ENCODE measurements at regions not wholly inside any gene's neighbourhood (a gene's known extent, or its start where the extent isn't known, plus 50 kb on each side); places are given as distances from the start of the nearest gene placed in this dataset.
"Not testable (repeated sequence)": the region's sequence is repeated elsewhere in the genome, so short reads cannot be mapped to it uniquely, and the experiment has no call there.

DNA sequence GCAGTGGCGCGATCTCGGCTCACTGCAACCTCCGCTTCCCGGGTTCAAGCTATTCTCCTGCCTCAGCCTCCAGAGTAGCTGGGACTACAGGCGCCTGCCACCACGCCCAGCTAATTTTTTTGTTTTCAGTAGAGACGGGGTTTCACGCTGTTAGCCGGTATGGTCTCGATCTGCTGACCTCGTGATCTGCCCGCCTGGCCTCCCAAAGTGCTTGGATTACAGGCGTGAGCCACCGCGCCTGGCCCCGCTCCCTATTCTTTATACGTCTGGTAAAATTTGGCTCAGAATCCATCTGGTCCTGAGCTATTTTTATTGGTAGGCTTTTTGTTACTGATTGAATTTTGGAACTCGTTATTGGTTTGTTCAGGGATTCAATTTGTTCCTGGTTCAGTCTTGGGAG lies 336.7 kb downstream of the AEBP2 start:
- H3K9me3 Mint-ChIP-seq; H3K27me3 Mint-ChIP-seq (ENCODE audit: insufficient read depth); H3K4me1 Mint-ChIP-seq (ENCODE audit: low read depth); H3K36me3 Mint-ChIP-seq (ENCODE audit: low read depth); H3K4me3 Mint-ChIP-seq; DNase-seq (ENCODE audit: low spot score); intact Hi-C loops (cut with micrococcal nuclease); H3K27ac Mint-ChIP-seq: not testable (repeated sequence)

- Mint-ChIP-seq H3K36me3 (ENCODE audit: low read depth) (no peaks in the 10 kb centered on the region), H3K4me3 (no peak overlapping the region)
Measured at GRCh38 chr12:19778172-19778571, 338.9 kb downstream of the AEBP2 start.

DNA sequence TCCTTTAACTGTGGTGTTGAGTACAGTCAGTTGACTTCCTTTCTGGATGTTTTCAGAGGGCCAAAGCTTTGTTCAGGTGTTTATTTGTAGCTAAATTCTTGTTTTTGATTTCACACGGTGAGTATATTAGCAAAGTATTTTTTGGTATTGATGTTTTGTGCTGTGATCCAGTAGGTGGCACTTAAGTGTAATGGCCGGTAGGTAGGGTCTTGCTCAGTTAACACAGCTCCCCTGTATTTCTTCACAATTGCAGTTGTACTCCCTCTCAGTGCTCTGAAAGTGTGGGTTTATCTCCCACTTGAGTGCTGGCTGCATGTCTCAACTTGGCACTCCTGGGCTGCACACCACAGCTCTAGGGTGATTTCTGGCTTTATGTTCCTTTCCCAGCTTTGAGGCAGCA lies 339.5 kb downstream of the AEBP2 start:
- H3K27me3 Mint-ChIP-seq (ENCODE audit: insufficient read depth) = no peaks in the 10 kb centered on the region
- no peak overlapping the region for H3K27ac Mint-ChIP-seq
- no peaks in the 10 kb centered on the region for H3K4me1 Mint-ChIP-seq (ENCODE audit: low read depth)
- H3K9me3 Mint-ChIP-seq = no peaks in the 10 kb centered on the region
- intact Hi-C loops (cut with micrococcal nuclease) = no loop called here
- no peaks in the 10 kb centered on the region for H3K36me3 Mint-ChIP-seq (ENCODE audit: low read depth)
- no peak overlapping the region for H3K4me3 Mint-ChIP-seq
- no peak for DNase-seq (ENCODE audit: low spot score)

More at GRCh38 chr12:19778172-19778571, 338.9 kb downstream of the AEBP2 start:
- no peaks in the 10 kb centered on the region for H3K4me1 Mint-ChIP-seq (ENCODE audit: low read depth)
- no peak overlapping the region for H3K27ac Mint-ChIP-seq
- intact Hi-C loops (cut with micrococcal nuclease) = no loop called here
- no peaks in the 10 kb centered on the region for H3K27me3 Mint-ChIP-seq (ENCODE audit: insufficient read depth)
- H3K9me3 Mint-ChIP-seq = no peaks in the 10 kb centered on the region
- DNase-seq (ENCODE audit: low spot score) = no peak

DNA sequence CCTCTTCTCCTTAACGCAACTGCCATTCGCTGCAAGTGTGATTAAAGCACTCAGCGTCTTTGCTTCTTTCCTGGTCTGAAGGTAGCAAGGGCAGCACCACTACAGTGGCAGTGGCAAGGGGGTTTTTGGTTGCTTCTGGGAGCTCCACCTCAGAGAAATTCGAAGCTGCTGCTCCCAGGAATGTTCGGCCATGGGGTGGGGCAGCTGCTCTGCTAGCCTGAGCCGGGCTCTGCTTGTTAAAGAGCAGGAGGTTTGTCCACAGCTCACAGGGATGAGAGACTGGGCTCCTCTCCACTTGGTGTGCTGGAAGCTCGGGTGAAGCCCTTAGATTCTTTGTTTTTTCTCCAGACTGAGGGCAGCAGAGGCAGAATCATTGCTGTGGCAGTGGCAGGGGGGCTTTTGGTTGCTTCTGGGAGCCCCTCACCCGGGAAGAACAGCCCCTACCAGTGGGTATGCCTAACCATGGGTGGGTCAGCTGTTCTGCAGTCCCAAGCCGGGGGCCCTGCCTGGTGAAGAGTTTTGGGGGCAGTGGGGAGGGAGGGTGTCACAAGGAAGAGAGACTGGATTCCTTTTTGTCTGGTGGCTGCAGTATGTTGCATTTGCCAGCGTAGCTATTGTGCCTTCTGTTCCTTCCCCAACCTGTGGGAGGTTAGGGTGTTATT lies 340.2 kb downstream of the AEBP2 start:
- H3K27ac Mint-ChIP-seq = no peak overlapping the region
- intact Hi-C loops (cut with micrococcal nuclease) = no loop called here
- H3K27me3 Mint-ChIP-seq (ENCODE audit: insufficient read depth) = no peaks in the 10 kb centered on the region
- H3K36me3 Mint-ChIP-seq (ENCODE audit: low read depth) = no peaks in the 10 kb centered on the region
- DNase-seq (ENCODE audit: low spot score) = no peak
- H3K9me3 Mint-ChIP-seq = no peaks in the 10 kb centered on the region
- no peaks in the 10 kb centered on the region for H3K4me1 Mint-ChIP-seq (ENCODE audit: low read depth)
- no peak overlapping the region for H3K4me3 Mint-ChIP-seq

DNA sequence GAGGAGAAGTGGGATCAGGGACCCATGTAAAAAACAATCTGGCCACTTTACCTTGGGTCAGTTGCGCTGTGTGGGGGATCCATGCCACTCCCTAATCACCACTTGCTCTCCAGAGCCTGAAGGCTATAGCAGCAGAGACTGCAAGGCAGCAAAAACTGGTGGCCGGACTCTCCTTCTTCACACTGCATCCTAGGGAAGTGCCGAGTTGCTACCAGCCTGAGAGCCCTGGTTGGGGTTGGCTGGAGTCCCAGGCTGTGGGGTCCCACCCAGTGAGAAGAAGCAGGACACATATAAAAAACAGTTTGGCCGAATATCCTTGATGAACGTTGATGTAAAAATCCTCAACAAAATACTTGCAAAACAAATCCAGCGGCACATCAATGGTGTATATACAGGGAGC lies 341.2 kb downstream of the AEBP2 start:
- Mint-ChIP-seq H3K27ac (no peak overlapping the region), H3K27me3 (ENCODE audit: insufficient read depth) (no peaks in the 10 kb centered on the region), H3K4me1 (ENCODE audit: low read depth) (no peaks in the 10 kb centered on the region), H3K36me3 (ENCODE audit: low read depth) (no peaks in the 10 kb centered on the region), H3K9me3 (no peaks in the 10 kb centered on the region), H3K4me3 (no peak overlapping the region)
- DNase-seq (ENCODE audit: low spot score) = no peak
- intact Hi-C loops (cut with micrococcal nuclease) = no loop called here

GRCh38 chr12:19783547-19784444 lies 344.5 kb downstream of the AEBP2 start:
- Mint-ChIP-seq H3K27me3 (ENCODE audit: insufficient read depth) (no peaks in the 10 kb centered on the region), H3K27ac (no peak overlapping the region), H3K4me3 (no peak overlapping the region), H3K36me3 (ENCODE audit: low read depth) (no peaks in the 10 kb centered on the region), H3K9me3 (peaks cover 3% of the 10 kb centered on the region), H3K4me1 (ENCODE audit: low read depth) (no peaks in the 10 kb centered on the region)
- intact Hi-C loops (cut with micrococcal nuclease) = no loop called here
- no peak for DNase-seq (ENCODE audit: low spot score)

- Mint-ChIP-seq H3K27ac (no peak overlapping the region), H3K4me3 (no peak overlapping the region)
Measured at GRCh38 chr12:19792028-19792427, 352.7 kb downstream of the AEBP2 start.

GRCh38 chr12:19794116-19794515 lies 354.8 kb downstream of the AEBP2 start:
- Mint-ChIP-seq H3K27me3 (ENCODE audit: insufficient read depth) (no peaks in the 10 kb centered on the region), H3K4me1 (ENCODE audit: low read depth) (peaks cover 15% of the 10 kb centered on the region), H3K36me3 (ENCODE audit: low read depth) (no peaks in the 10 kb centered on the region), H3K9me3 (no peaks in the 10 kb centered on the region), H3K4me3 (no peak overlapping the region), H3K27ac (no peak overlapping the region)
- intact Hi-C loops (cut with micrococcal nuclease) = no loop called here
- no peak for DNase-seq (ENCODE audit: low spot score)

More at GRCh38 chr12:19792028-19792427, 352.7 kb downstream of the AEBP2 start:
- no peaks in the 10 kb centered on the region for H3K36me3 Mint-ChIP-seq (ENCODE audit: low read depth)
- DNase-seq (ENCODE audit: low spot score) = no peak
- intact Hi-C loops (cut with micrococcal nuclease) = no loop called here
- no peaks in the 10 kb centered on the region for H3K27me3 Mint-ChIP-seq (ENCODE audit: insufficient read depth)
- no peaks in the 10 kb centered on the region for H3K9me3 Mint-ChIP-seq
- H3K4me1 Mint-ChIP-seq (ENCODE audit: low read depth) = peaks cover 15% of the 10 kb centered on the region

DNA sequence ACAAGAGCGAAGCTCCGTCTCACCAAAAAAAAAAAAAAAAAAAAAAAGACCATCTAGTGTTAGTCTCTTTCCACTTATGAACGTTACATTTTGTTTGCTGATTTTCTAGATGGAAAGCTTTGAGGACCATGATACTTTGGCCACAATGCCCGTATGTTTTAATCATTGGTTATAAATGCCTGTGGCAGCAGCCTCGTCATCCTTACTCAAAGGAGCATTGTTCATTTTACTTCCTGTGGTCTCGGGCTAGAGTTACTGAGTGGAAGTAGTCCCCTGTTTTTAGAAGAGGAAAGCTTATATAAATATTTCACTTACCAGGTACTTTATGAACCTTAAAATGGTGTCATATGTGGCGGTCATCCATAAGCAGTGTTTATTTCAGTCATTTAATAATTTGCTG lies 359.9 kb downstream of the AEBP2 start:
- Mint-ChIP-seq H3K4me1 (ENCODE audit: low read depth) (no peaks in the 10 kb centered on the region), H3K27me3 (ENCODE audit: insufficient read depth) (no peaks in the 10 kb centered on the region), H3K9me3 (no peaks in the 10 kb centered on the region)

DNA sequence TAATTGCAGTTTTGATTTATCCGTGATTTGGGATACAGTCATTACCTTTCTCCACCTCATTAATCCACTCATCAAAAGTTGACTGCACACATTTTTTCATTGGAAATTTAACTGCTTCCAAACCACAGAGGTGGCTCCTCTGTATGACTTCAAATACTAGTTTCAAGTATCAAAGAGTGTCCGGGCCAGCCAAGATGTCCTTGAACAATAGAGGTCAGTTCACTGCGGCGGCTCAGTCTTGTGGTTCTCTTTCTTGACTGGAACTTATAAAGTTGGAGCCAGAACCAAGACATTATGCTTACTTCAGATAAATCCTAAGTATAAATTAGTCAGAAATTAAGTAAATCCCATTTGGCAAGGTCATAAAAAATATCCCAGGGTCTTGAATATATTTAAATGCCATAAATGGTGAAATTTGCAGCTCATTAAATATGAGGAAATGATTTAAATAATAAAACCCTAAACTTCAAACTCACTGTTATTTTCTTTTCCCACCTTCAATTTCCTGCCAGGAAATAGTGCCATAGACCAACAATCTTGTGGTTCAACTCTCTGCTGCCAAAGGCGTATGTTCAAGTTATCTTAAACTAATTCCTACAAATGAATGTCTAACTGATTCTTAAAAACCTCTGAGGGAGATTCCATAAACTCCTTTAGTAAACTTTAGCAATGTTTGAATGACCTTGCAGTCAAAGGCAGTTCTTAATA lies 360.8 kb downstream of the AEBP2 start:
- intact Hi-C loops (cut with micrococcal nuclease) = no loop called here

More for the DNA sequence above, 359.9 kb downstream of the AEBP2 start:
- no peak overlapping the region for H3K27ac Mint-ChIP-seq
- DNase-seq (ENCODE audit: low spot score) = no peak
- no peak overlapping the region for H3K4me3 Mint-ChIP-seq
- intact Hi-C loops (cut with micrococcal nuclease) = no loop called here
- no peaks in the 10 kb centered on the region for H3K36me3 Mint-ChIP-seq (ENCODE audit: low read depth)

GRCh38 chr12:19800884-19801283 lies 361.6 kb downstream of the AEBP2 start:
- no peaks in the 10 kb centered on the region for H3K9me3 Mint-ChIP-seq
- intact Hi-C loops (cut with micrococcal nuclease) = loop anchor here (1.0 kb wide), 1 partner anchor 29 kb away; no protein-coding TSS in a partner anchor
- H3K4me3 Mint-ChIP-seq = no peak overlapping the region
- no peak for DNase-seq (ENCODE audit: low spot score)
- H3K27ac Mint-ChIP-seq = peak overlapping the region; percentile 40
- H3K27me3 Mint-ChIP-seq (ENCODE audit: insufficient read depth) = no peaks in the 10 kb centered on the region
- H3K4me1 Mint-ChIP-seq (ENCODE audit: low read depth) = no peaks in the 10 kb centered on the region
- no peaks in the 10 kb centered on the region for H3K36me3 Mint-ChIP-seq (ENCODE audit: low read depth)

More for the DNA sequence above, 360.8 kb downstream of the AEBP2 start:
- H3K27me3 Mint-ChIP-seq (ENCODE audit: insufficient read depth) = no peaks in the 10 kb centered on the region
- H3K9me3 Mint-ChIP-seq = no peaks in the 10 kb centered on the region
- H3K4me3 Mint-ChIP-seq = no peak overlapping the region
- no peaks in the 10 kb centered on the region for H3K36me3 Mint-ChIP-seq (ENCODE audit: low read depth)
- H3K27ac Mint-ChIP-seq = no peak overlapping the region
- H3K4me1 Mint-ChIP-seq (ENCODE audit: low read depth) = no peaks in the 10 kb centered on the region
- DNase-seq (ENCODE audit: low spot score) = no peak

GRCh38 chr12:19801941-19802340 lies 362.6 kb downstream of the AEBP2 start:
- Mint-ChIP-seq H3K4me3 (no peak overlapping the region), H3K4me1 (ENCODE audit: low read depth) (no peaks in the 10 kb centered on the region), H3K36me3 (ENCODE audit: low read depth) (no peaks in the 10 kb centered on the region), H3K27ac (no peak overlapping the region), H3K9me3 (no peaks in the 10 kb centered on the region), H3K27me3 (ENCODE audit: insufficient read depth) (no peaks in the 10 kb centered on the region)
- intact Hi-C loops (cut with micrococcal nuclease) = loop anchor here (1.0 kb wide), 1 partner anchor 28 kb away; no protein-coding TSS in a partner anchor
- DNase-seq (ENCODE audit: low spot score) = no peak

DNA sequence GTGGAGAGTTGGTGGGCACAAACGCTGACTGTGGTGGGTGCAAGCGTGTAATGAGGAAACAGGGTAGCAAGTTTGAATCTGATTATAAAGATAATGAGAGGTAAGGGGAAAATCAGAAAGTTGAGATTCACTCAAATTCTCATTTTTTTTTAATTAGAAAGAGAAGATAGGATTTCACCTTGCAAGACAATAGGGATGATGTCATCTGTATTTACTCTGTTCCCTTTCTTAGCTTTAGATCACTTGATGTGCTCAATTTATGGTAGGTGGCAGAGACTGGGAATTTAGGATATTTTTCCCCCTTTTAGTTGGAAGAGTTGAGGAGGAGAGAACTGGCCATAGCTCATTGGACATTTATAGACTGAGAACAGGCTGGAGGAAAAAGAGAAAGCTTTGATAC lies 363.6 kb downstream of the AEBP2 start:
- Mint-ChIP-seq H3K4me1 (ENCODE audit: low read depth) (no peaks in the 10 kb centered on the region), H3K4me3 (no peak overlapping the region), H3K9me3 (no peaks in the 10 kb centered on the region), H3K27ac (no peak overlapping the region), H3K27me3 (ENCODE audit: insufficient read depth) (no peaks in the 10 kb centered on the region), H3K36me3 (ENCODE audit: low read depth) (no peaks in the 10 kb centered on the region)
- DNase-seq (ENCODE audit: low spot score) = no peak
- intact Hi-C loops (cut with micrococcal nuclease) = no loop called here
